Spleen (tissue), 7 donors: ENCODE measurements at regions not wholly inside any gene's neighbourhood (a gene's known extent, or its start where the extent isn't known, plus 50 kb on each side); places are given as distances from the start of the nearest gene placed in this dataset.

Source experiments
- CTCF ChIP-seq, 11 experiments: fragments of 200-600 bp in 7 of 11; fragments of 450-650 bp in 4 of 11; sonication (generic) in 4 of 11; IDR thresholded peaks in 8 of 11; conservative IDR thresholded peaks in 3 of 11; 1 replicate in 7 of 11; 2 replicates in 4 of 11; pipeline versions ENCODE4 v1.4.0 to v1.8.0; 2016 to 2021; ENCODE audit warnings: antibody characterized with exemption in 11 of 11, inconsistent platforms in 4 of 11, mild to moderate bottlenecking in 1 of 11
- POLR2A ChIP-seq, 3 donors: fragments of 450-650 bp; IDR thresholded peaks; one replicate each; pipeline ENCODE4 v1.5.1; 2017; ENCODE audit warnings: antibody characterized with exemption in 3 of 3, mild to moderate bottlenecking in 1 of 3
- POLR2AphosphoS5 ChIP-seq, 3 donors: sonication (generic); formaldehyde crosslinking; IDR thresholded peaks; one replicate each; pipeline ENCODE4 v1.5.1; 2017; ENCODE audit warnings: antibody characterized with exemption in 3 of 3
- donor health status: DM: no; HTN: no; CAD: no; lungs with moderate emphysema.
- donor health status: DM: no; HTN: no; CAD: no.
- donor health status: DM: no; HTN: no; CAD: no.

GRCh38 chr2:8599421-8600242 is 82.2 kb upstream of the ID2 start:
- TF ChIP-seq CTCF (IDR thresholded peaks at IDR 0.05 in 8 of 11, conservative IDR thresholded peaks at IDR 0.05 in 3 of 11) (no peak), POLR2A (IDR thresholded peaks at IDR 0.05) (no peak), POLR2AphosphoS5 (IDR thresholded peaks at IDR 0.05) (no peak)
